NCI-H526 (cell line): ENCODE measurements at regions not wholly inside any gene's neighbourhood (a gene's known extent, or its start where the extent isn't known, plus 50 kb on each side); places are given as distances from the start of the nearest gene placed in this dataset.
"Not testable (repeated sequence)": the region's sequence is repeated elsewhere in the genome, so short reads cannot be mapped to it uniquely, and the experiment has no call there.

Experiments
- DNase-seq, 2 experiments: peaks; one replicate each; lab custom pipeline; 2025; lab: John Stamatoyannopoulos, UW

DNA sequence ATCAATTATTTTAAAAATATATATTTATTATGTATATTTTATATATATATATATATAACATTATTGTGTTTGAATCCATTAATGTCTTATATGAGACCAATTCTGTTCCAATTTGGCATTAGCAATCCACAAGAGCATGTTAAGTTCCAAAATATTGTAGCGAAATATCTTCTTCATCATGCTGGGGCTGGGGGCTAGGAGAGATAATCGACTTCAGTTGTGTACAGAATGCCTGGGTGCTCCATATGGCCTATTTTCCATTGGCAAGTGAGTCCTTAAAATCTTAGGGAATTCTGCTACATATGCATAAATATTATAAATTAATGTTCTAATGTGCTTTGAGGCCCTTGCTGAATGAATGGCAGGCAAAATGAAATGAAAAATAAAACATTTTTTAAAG is 117.7 kb downstream of the PCDH7 start:
- DNase-seq, result no peak

DNA sequence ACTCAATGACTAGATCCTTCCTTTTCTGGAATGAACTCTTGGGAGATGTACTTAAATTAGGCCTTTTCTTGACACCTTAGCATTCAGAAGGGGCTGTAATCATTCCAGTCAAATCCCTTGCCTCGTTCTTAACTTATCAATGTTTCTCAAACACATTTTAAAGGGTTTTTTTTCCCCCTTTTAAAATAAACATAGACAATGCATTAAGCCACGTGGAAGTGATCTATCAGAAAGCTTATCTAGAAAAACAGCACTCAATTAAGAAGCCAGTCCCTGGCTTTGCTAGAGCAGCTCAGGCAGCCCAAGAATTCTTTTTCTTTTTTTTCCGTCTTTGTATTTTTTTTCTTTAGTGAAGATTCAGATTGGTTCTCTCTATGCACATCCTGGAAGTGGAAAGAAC is 118.2 kb downstream of the PCDH7 start:
- no peak for DNase-seq

DNA sequence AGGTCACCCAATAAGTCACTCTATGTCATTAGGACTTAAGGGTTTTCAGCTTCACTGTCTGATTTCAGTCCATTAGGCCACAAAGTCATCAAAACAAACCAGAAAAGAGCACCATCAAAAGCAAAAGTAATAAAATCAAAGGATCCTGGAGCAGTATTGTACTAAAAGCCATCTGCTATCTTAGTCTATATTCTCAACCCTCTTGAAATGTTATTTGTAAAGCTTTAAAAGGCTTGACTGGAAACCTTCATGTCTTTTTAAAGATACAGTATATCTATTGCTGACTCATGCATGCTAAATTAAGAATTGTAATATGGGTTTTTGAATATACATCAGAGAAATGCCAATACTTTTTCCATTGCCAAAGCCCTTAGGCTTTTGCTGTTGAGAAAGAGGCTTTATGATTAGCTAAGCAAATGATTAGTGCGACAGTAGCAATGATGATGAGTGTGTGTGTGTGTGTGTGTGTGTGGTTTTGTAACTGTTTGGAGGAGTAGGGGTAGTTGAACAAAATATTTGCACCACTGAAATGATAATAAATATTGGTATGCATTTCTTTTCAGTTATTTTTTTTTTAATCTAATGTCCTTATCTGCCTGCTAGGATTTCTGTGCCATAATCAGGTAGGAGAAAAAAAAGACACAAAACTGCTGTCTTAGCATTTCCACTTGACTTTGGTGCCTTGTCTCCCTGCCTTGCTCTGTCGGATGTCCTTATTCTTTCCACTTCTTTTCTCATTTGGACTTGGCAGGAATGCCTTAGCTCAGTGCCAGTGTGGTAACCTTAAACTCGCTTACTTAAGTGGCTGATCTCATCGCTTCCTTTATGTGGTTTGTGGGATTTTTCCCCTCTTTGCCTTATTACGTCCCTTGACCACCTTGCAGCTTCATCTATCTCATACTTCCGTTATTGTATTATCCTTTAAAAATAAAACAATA is 119.7 kb downstream of the PCDH7 start:
- peak; percentile 13 to 34 for DNase-seq

DNA sequence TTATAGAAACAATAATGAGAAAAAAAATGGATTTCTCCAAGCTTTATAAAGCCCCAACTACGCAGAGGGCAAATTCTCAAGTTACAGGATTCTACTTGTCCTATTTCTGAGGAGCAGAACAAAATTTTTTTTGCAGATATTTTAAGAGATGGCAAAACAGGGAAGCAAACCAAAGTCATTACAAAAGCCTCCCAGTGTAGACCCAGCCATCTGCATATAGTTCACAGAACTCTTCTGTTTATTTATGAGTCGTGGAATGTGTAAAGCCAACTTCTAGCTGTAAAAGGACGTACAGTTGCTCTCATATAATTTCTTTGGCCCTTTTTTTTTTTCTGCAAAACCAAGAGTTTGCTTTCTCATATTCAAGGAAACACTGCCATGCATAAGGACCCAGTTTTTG is 120.4 kb downstream of the PCDH7 start:
- no peak for DNase-seq

DNA sequence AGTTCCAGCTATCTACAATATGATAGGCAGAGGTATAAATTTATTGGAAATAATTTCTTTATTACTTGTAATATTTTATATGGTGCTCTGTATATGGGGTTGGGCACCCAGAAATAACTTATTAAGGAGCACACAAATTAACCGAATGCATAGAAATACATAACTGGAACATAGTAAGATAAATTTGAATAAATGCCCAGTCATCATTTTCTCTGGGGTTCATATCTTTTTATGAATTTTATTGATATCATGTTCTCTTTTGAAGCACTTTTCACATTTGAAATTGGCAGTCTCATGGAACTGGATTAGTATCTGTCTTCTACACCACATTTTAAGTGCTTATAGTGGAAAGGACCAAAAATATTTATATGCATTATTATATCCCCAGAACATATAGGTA is 122.0 kb downstream of the PCDH7 start:
- no peak for DNase-seq

DNA sequence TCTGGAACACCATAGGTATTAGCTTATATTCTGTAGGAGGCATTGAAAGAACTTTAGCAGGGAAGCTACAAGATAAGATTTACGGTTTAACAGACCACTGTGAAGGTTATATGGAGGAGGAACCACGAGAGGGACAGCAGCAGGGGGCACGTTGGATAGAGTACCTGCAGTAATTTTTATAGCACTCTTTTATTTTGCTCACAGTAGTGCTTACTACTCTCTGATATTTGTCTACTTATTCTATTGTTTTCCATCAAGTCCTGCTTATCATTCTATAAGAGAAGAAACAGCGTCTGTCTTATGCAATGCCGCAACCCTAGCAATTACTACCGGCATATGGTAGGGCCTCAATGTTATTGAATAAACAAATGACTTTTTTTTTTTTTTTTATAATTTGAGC is 122.5 kb downstream of the PCDH7 start:
- no peak for DNase-seq

DNA sequence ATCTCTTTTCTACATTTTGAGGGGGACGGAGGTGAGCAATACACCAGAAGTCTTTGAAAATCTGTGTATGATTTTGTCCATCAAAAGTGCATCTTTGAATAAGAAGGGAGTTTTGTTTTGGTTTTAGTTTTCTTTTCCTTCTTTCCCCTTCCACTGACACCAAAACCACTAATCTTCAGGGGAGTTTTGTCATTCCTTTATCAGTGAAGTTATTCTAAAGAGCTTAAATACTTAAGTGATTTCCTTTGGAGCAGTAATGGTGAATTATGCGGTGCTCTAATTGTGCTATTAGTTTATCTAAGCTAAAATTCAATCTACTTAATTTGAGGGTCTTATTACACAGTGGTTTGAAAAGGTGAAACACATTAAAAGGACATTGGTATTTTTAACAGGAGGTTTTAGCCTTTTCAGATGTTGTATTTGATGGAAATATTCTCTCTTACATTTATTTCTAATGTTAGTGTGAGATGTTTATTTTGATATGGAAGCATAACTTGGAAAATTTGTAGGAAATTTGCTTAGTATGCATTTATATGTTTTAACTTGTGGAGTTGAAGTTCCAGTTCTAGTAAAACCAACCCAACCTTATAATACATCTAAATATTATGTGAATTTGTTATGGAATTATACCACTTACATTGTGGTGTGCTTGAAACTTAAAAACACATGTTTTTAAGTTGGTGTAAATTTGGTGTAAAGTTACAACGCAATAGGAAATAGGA is 124.9 kb downstream of the PCDH7 start:
- no peak for DNase-seq

DNA sequence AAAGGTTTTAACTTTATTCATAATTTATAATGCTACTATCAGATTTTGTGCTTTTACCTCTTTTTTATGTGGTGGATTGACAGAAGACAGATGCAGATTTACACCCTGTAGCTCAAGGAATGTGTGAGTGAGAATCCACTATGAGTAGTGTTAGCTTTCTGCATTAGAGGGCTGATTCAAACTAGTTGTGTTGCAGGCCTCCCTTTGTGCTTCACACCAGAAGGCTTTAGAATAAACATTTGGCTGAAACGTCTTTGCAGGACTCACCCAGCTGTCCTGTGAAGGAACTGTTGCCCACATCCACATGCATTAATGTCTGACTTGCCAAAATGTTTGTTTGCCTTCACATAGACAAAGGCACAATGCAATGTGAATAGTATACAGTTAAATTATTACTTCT is 127.0 kb downstream of the PCDH7 start:
- DNase-seq, result no peak

DNA sequence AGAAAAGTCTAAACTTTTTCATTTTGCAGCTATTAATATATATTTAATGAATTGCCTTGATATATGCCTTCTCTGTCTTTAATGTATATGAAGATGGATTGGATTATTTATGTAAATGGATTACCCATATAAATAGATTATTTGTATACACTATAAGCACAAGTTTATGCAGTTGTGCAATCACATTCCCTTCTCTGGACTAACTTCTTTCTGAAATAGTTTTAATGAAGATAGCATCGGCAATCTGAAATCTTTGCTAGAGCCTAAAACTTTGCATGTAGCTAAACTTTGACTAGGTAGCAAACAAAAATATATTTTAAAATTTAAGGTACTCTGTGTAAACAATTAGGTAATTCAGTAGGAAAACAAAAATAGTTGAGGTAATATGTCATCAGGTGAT is 127.8 kb downstream of the PCDH7 start:
- DNase-seq, result no peak

DNA sequence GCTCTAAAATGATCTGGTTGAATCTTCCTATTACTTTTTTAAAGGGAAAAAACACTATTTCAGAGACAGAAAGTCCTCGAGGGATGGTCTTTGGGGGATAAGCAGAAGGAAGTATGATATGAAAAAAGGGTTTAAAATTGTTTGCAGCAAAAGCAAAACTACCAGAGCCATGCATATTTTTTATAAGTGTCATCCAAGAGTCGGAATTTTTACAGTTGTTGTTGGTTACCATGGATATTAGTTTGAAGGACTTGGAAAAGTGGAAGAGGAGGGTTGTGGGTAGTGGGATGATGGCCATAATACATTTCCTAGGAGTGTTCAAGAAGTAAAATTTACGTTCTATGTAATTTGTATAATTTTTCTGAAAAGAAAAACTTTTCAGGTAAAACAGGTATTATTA is 134.4 kb downstream of the PCDH7 start:
- no peak for DNase-seq

DNA sequence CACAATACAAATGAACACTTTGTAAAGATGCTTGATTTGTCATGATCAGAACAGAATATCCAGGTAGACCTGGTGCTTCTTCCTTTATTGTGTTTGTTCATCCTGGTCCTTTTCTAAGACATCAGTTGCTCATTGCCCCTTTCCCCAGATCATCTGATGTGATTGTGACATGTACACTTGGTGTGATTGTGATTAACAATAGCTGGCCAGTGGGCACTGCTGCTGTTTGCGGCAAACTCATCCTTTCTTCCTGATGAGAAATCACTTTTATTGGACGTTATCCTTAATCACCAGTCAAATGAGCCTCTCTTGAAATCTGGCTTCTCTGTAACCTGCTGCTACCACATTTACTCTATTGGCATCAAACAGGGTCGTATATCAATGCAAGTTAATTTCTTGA is 135.1 kb downstream of the PCDH7 start:
- DNase-seq, result no peak

DNA sequence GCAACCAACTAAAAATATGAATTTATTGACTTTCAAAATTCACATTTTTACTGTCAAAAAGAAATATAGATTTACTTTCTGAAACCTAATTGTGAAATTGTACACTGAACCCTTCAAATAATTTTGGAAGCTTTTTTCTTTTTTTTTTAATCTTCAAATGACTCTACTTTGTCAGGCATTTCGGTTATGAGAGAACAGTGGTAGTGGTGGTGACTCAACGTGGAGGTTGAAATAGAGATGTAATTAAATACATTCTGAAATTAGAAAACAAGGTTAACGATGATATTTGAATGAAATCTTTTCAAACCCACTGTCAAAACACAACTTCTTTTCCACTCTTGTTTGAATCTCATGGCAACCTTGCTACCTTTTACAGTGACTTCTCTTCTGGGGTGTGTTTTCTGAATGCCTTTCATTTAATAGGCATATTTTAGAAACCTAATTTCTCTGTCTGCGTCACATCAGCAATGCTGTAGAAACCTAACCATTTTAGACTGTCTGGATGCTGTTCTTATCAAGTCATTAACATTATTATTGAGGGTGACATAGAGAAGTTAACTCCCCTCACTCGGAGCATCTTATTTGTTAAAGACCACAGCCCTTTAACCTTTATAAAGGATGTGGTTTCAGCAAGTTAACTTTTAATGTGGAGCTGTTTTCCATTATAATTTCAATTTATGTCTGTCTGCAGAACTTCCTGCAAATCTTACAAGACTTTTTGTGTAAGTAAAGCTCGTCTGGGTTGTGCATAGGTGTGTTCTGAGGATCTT is 136.8 kb downstream of the PCDH7 start:
- no peak for DNase-seq

DNA sequence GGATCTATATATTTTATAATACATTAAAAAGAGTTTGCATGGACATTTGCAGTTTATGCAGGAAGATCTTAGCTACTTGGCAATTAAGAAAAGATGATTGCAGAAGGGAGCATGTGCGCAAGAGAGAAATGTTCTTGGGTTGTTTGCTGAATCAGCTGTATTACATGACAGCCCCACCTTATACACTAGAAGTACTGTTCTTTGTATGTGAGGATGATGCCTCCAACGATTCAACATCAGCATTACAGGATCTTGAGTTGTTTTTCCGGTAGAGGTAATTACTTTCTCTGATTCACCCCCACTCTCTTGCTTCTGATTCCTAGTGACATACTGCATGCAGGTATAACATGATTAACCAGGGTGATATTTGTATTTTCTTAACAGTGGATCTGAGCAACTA is 140.8 kb downstream of the PCDH7 start:
- no peak for DNase-seq

DNA sequence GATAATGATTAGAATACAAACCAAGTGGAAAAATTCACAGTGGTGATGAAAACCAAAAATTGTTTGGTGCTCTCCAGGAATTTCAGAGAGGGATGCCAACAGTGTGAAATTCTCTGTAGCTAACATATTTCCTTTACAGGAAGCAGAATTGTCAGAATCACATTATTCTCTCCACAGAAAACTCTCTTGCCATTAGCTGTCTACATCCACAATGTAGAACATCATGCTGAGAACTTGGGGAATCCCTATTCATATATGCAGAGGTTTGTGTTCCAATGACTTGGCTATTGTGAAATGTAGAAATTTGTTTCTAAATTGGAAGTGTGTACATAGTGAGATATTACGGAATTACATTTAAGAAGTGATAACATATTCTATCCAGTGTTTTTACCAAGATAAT is 142.0 kb downstream of the PCDH7 start:
- no peak for DNase-seq

DNA sequence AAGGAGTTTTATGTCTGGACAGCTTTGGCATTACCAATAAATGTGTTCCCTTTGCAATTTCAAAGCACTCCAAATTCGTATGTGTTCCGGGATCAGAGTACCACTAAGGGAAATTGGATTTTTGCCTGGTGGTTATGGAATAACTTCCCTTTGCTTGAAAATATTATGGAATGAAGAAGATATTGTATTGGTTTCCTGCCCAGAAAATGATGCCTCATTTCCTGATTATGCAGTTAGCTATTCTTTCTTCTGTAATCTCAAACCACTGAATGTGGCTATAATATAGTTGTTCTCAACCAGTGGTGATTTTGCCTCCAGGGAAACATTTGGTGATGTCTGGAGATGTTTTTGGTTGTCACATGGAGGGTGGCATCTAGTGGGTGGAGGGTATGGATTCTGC is 142.9 kb downstream of the PCDH7 start:
- DNase-seq, result no peak

DNA sequence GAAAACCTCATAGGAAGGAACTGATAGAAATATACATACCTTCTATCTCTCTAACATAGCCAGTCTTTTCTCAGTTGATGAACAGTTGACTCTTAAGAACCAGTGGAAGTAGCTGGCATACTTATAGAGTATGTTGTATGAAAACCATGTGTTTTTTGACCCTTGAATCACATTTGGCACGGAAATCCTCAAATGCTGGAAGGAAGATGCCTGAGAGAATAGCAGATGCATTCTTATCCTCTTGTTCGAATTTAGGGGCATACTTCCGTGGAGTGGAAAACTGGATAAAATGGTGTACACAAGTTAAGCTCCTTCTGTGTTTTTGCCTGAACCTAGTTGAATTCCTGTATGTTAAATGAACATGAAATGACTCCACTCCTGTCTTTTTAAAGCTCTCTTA is 145.5 kb downstream of the PCDH7 start:
- no peak for DNase-seq

DNA sequence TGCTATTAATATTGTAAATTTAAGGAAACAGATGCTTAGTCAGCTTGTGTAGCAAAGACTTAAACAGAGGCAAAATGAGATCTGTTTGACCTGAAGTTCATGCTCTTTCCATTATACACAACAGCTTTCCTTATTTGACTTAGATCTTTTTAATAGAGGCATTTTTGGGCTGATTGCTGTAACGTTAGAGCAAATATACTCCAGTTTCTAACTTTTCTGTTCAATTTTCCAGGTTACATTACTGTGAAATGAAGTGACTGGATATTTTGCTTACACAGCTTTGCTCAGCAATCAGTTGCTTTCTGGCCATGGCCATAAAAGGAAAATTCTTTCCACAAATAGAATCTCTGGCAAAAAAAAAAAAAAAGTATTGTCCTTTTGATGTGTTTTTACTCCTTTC is 146.2 kb downstream of the PCDH7 start:
- no peak for DNase-seq

DNA sequence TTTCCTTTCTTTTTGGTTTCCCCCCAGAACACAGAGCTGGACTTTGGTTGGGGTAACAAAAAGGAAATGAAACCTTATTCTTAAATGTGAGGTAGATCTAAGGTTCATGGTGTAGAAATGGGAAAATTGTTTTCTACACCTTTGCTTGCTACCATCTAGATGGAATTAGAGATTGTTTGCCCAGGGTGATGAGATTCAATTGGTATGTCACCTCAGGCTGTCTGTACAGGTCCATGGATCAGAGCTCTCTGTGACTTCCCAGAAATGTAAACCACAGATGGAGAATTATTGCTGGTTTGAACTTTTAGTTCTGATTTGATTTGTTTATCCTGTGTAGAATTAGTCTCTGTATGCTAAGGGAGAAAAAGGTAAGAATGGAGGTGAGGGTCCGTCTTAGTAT is 146.7 kb downstream of the PCDH7 start:
- DNase-seq, result no peak

DNA sequence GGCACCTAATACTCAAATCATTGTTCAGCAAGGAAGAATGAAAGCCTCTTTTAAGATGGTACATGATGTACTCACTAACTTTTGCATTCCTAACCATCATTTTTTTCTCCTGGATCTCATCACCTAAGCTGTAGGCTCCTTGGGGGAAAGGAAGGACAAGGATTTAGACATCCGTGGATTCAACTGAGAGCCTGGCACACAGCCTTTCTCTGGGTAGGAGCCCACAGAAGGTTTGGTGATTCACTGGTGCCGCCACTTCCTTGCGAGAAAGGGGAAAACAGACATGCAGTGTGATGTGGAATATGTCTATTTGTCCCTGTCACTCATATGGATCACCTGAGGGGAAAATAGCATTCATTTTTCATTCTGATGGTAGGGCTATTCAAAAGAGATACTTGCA is 147.3 kb downstream of the PCDH7 start:
- no peak for DNase-seq

DNA sequence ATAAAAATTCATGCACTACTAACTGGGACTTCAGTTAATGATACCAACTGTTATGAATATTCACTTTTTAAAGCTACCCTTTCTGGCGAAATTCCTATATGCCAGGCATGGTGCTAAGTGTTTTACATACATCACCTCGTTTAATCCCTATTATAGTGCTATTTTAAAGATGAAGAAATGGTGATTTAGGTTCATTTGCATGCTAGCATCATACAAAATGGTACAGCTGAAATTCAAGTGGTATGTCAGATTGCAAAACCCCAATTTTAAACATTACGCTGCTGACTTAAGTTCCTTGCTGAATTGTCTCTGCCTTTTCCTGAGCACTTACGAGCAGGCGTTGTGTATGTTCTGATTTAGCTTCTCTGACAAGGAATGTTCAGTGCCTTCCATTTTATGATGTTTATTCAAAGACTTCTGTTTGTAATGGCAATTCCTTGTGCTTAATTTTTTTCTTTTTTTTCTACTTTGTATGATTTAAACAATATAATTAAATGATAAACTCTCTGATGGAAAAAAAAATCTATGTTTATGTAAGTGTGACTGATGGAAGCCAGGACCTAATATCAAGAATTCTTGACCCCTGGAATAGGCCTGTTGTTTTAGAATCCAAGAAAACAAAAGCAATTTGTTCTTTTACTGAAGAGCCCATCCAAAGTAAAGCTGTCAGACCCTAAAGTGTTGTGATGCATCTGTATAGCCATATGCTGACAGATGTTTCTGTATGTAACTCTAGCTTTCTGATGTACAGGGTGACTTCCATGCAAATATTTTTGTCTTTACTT is 148.1 kb downstream of the PCDH7 start:
- DNase-seq, result no peak

DNA sequence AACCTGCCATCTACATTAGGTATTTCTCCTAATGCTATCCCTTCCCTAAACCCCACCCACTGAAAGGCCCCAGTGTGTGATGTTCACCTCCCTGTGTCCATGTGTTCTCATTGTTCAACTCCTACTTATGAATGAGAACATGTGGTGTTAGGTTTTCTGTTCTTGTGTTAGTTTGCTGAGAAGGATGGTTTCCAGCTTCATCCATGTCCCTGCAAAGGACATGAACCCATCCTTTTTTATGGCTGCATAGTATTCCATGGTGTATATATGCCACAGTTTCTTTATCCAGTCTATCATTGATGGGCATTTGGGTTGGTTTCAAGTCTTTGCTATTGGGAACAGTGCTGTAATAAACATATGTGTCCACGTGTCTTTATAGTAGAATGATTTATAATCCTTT is 149.2 kb downstream of the PCDH7 start:
- DNase-seq, result not testable (repeated sequence)

DNA sequence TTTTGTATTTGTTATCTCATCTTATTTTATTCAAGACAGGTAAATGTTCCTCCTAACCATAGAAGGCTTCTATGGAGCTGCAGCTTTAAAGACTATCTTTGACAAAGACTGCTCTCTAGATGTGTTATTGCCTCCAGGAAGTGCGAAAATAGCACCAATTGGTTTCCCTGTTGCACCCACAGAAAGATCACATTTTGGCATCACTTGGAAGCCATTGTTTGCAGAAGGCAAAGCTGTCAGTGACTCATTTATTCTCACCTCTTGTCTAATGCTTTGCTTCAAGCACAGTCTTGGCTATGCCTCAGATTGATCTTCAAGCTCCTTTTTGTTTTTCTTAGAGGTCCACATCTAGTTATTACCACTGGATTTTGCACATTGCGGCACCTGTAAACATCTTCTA is 150.3 kb downstream of the PCDH7 start:
- DNase-seq, result no peak
